ENCODE measurements at regions not wholly inside any gene's neighbourhood (a gene's known extent, or its start where the extent isn't known, plus 50 kb on each side); places are given as distances from the start of the nearest gene placed in this dataset.

GRCh38 chr22:48677621-48678020 lies 1150.1 kb downstream of the BRD1 start:
- no peak for TF ChIP-seq CTCF (IDR thresholded peaks at IDR 0.05; ENCODE audit: control insufficient read depth, insufficient read depth, low read depth, low read length, missing control alignments)
- no peak for DNase-seq (ENCODE audit: low read depth)
- no peak overlapping the region for H3K4me3 ChIP-seq (ENCODE audit: control insufficient read depth, low read depth, low read length)

GRCh38 chr22:48677168-48677520 lies 1150.5 kb downstream of the BRD1 start:
- no peak overlapping the region for H3K4me3 ChIP-seq (ENCODE audit: control insufficient read depth, low read depth, low read length)
- TF ChIP-seq CTCF (IDR thresholded peaks at IDR 0.05; ENCODE audit: control insufficient read depth, insufficient read depth, low read depth, low read length, missing control alignments), result no peak
- no peak for DNase-seq (ENCODE audit: low read depth)

GRCh38 chr22:48676266-48677167 lies 1151.2 kb downstream of the BRD1 start:
- no peak for TF ChIP-seq CTCF (IDR thresholded peaks at IDR 0.05; ENCODE audit: control insufficient read depth, insufficient read depth, low read depth, low read length, missing control alignments)
- H3K4me3 ChIP-seq (ENCODE audit: control insufficient read depth, low read depth, low read length), result no peak overlapping the region
- no peak for DNase-seq (ENCODE audit: low read depth)

- no peak overlapping the region for H3K4me3 ChIP-seq (ENCODE audit: control insufficient read depth, low read depth, low read length)
- TF ChIP-seq CTCF (IDR thresholded peaks at IDR 0.05; ENCODE audit: control insufficient read depth, insufficient read depth, low read depth, low read length, missing control alignments), result no peak
- no peak for DNase-seq (ENCODE audit: low read depth)
Observed at GRCh38 chr22:48675830-48676145, 1151.9 kb downstream of the BRD1 start.

GRCh38 chr22:48675141-48675829 lies 1152.4 kb downstream of the BRD1 start:
- TF ChIP-seq CTCF (IDR thresholded peaks at IDR 0.05; ENCODE audit: control insufficient read depth, insufficient read depth, low read depth, low read length, missing control alignments), result no peak
- DNase-seq (ENCODE audit: low read depth), result no peak
- no peak overlapping the region for H3K4me3 ChIP-seq (ENCODE audit: control insufficient read depth, low read depth, low read length)

- TF ChIP-seq CTCF (IDR thresholded peaks at IDR 0.05; ENCODE audit: control insufficient read depth, insufficient read depth, low read depth, low read length, missing control alignments), result no peak
- no peak overlapping the region for H3K4me3 ChIP-seq (ENCODE audit: control insufficient read depth, low read depth, low read length)
- no peak for DNase-seq (ENCODE audit: low read depth)
Observed at GRCh38 chr22:48673806-48674500, 1153.7 kb downstream of the BRD1 start.

Measured in AG09309 (cell line).